K562 (cell line): ENCODE measurements at regions not wholly inside any gene's neighbourhood (a gene's known extent, or its start where the extent isn't known, plus 50 kb on each side); places are given as distances from the start of the nearest gene placed in this dataset.

Experiments
- ATAC-seq: fragments of 200-7000 bp; cut with Tn5 transposase; 3 replicates; pipeline ENCODE4 v1.9.1; 2020; ENCODE audit warnings: moderate library complexity
- BruUV-seq: library from RNA; stranded (reverse); fragments of 400-500 nt; replicated peaks from 2 replicates; lab custom pipeline; 2021; lab: Mats Ljungman, UMichigan
- CTCF ChIA-PET: fragments of 300-600 bp; formaldehyde crosslinking; extraction: SDS; loops from one replicate; lab custom pipeline; 2021; ENCODE audit warnings: low intra/inter-chr PET ratio; lab: Yijun Ruan, JAX
- POLR2A ChIA-PET: fragments of 300-600, 350-650 bp; sonication (Branson Sonifier 250); formaldehyde crosslinking; extraction: SDS; loops from one replicate; lab custom pipeline; 2021; ENCODE audit warnings: antibody characterized with exemption, inconsistent platforms; lab: Yijun Ruan, JAX
- DNase-seq, 4 experiments: peaks; one replicate each; pipeline versions ENCODE4 v3.0.0 to v3.0.0-alpha.2; 2011 to 2018; ENCODE audit warnings: low spot score in 3 of 4, mixed read lengths in 3 of 4; ENCODE audit errors: extremely low read depth in 1 of 4
- FAIRE-seq: peaks from 2 replicates; lab custom pipeline; 2011; peaks lifted over from hg19 to GRCh38; lab: Jason Lieb, UNC
- H2AFZ ChIP-seq: 2 replicates; pipeline ENCODE4 v1.6.0; 2011; ENCODE audit warnings: low read depth, low read length, control low read depth, inconsistent platforms
- H3K27ac ChIP-seq: fragments of 200-600 bp; 3 replicates; pipeline ENCODE4 v1.8.0; 2011; ENCODE audit warnings: low read depth, mild to moderate bottlenecking, control low read depth, inconsistent platforms, low read length, moderate library complexity, mixed read lengths; ENCODE audit errors: extremely low read depth
- H3K27me3 ChIP-seq, 2 experiments: fragments of 300-600 bp in 1 of 2; 2 replicates in 1 of 2; 3 replicates in 1 of 2; pipeline versions ENCODE4 v1.6.0 to v1.8.0; 2011; ENCODE audit warnings: inconsistent platforms in 2 of 2, low read length in 2 of 2, mild to moderate bottlenecking in 1 of 2, mixed read lengths in 1 of 2, moderate library complexity in 1 of 2; ENCODE audit not compliant: control insufficient read depth in 2 of 2, insufficient read depth in 2 of 2
- H3K36me3 ChIP-seq: fragments of 300-600 bp; 3 replicates; pipeline ENCODE4 v1.8.0; 2011; ENCODE audit warnings: mild to moderate bottlenecking, low read length, inconsistent platforms; ENCODE audit not compliant: control insufficient read depth, insufficient read depth
- H3K4me1 ChIP-seq, 2 experiments: fragments of 200-600 bp in 1 of 2; replicated peaks in 1 of 2; 2 replicates in 1 of 2; 3 replicates in 1 of 2; pipeline versions ENCODE4 v1.5.1 to v1.8.0; 2011; ENCODE audit warnings: inconsistent platforms in 2 of 2, low read length in 2 of 2, mild to moderate bottlenecking in 1 of 2, mixed read lengths in 1 of 2, moderate library complexity in 1 of 2; ENCODE audit not compliant: control insufficient read depth in 2 of 2, insufficient read depth in 2 of 2
- H3K4me2 ChIP-seq: 2 replicates; pipeline ENCODE4 v1.6.1; 2011; ENCODE audit warnings: low read length, control low read depth, inconsistent platforms, mixed read lengths; ENCODE audit not compliant: insufficient read depth
- H3K4me3 ChIP-seq: fragments of 200-600 bp; sonication (generic), shearing (Covaris generic); 2 replicates; pipeline ENCODE4 v1.5.1; 2016; ENCODE audit warnings: control low read depth, inconsistent platforms
- H3K79me2 ChIP-seq: fragments of 200-600 bp; 3 replicates; pipeline ENCODE4 v1.8.0; 2011; ENCODE audit warnings: low read length, inconsistent platforms; ENCODE audit not compliant: control insufficient read depth, insufficient read depth
- H3K9ac ChIP-seq, 2 experiments: 2 replicates each; pipeline versions ENCODE4 v1.6.0 to v1.6.1; 2011; ENCODE audit warnings: low read depth in 2 of 2, low read length in 2 of 2, control low read depth in 1 of 2, inconsistent platforms in 1 of 2, mild to moderate bottlenecking in 1 of 2, mixed read lengths in 1 of 2; ENCODE audit not compliant: insufficient read depth in 1 of 2
- H3K9me1 ChIP-seq: one replicate; pipeline ENCODE4 v1.6.0; 2011; ENCODE audit warnings: inconsistent platforms, mild to moderate bottlenecking, low read length, moderate library complexity; ENCODE audit not compliant: control insufficient read depth, insufficient read depth
- H3K9me3 ChIP-seq: replicated peaks from 2 replicates; pipeline ENCODE4 v1.5.1; 2011; ENCODE audit warnings: low read depth, low read length, inconsistent platforms; ENCODE audit not compliant: control insufficient read depth, insufficient read depth
- H4K20me1 ChIP-seq: replicated peaks from 2 replicates; pipeline ENCODE4 v1.6.1; 2011; ENCODE audit warnings: low read length, inconsistent platforms, mixed read lengths; ENCODE audit not compliant: control insufficient read depth, insufficient read depth
- GABPB2 ChIP-seq: fragments of 250-450 bp; sonication (Bioruptor Pico); conservative IDR thresholded peaks from 2 replicates; pipeline ENCODE4 v1.5.1; 2021; ENCODE audit warnings: mild to moderate bottlenecking
- GTF2A2 ChIP-seq: IDR thresholded peaks from 2 replicates; pipeline ENCODE4 v1.6.1; 2016; ENCODE audit warnings: mild to moderate bottlenecking, missing genetic modification characterization, missing compliant biosample characterization
- L3MBTL2 ChIP-seq: fragments of 450-650 bp; IDR thresholded peaks from 2 replicates; pipeline ENCODE4 v1.6.1; 2016; ENCODE audit warnings: mild to moderate bottlenecking, moderate library complexity
- NUFIP1 ChIP-seq: fragments of 450-650 bp; IDR thresholded peaks from 2 replicates; pipeline ENCODE4 v1.6.1; 2018; ENCODE audit not compliant: partially characterized antibody
- ZNF695 ChIP-seq: fragments of 450-650 bp; formaldehyde crosslinking; IDR thresholded peaks from 2 replicates; pipeline ENCODE4 v1.4.0; 2020; ENCODE audit warnings: mild to moderate bottlenecking, moderate library complexity
- WGBS: fragments of 100-300 bp; shearing (Covaris generic); methylation state at CpG from one replicate; pipeline ENCODE4 v1.1.6; 2016; ENCODE audit warnings: low coverage, mixed read lengths; ENCODE audit not compliant: insufficient coverage; ENCODE audit errors: missing lambda C conversion rate; 5-methylcytosine and 5-hydroxymethylcytosine counted together
- in situ Hi-C: fragments of 300-500 bp; cut with MboI; formaldehyde crosslinking; loops from 4 replicates; pipeline ENCODE4 v1.15.0; 2018; ENCODE audit warnings: inconsistent platforms, mixed read lengths
- intact Hi-C: fragments of 100-400 bp; cut with micrococcal nuclease; formaldehyde crosslinking; loops from 2 replicates; pipeline ENCODE4 v1.14.2; 2022

DNA sequence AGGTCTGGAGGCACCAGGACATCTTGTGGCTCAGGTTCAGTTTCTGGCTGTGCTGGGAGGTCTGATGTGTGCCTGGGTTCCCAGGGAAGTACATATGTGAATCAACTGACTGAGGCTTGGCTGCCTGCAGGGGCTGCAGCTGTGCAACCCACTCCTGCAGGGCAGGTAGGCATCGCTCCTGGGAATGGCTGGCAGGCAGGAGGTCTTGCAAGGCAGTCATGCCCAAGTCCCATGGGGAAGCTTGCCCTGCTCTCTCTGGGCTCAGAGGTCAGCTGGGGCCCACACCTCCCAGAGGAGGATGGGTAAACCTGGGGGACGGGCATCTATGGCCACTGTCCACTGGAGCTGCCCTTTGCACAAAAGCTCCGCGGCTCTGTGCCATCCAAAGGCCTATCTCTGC is 1141.8 kb downstream of the SLITRK1 start:
- in situ Hi-C loops (no loop called here), intact Hi-C loops (no loop called here)
- FAIRE-seq (no peak), ATAC-seq (no peak), DNase-seq (no peak)
- Histone ChIP-seq H2AFZ (no peak overlapping the region), H3K36me3 (no peaks in the 10 kb centered on the region), H3K27ac (no peak overlapping the region), H3K4me3 (no peak overlapping the region), H4K20me1 (no peaks in the 10 kb centered on the region), H3K4me2 (no peak overlapping the region), H3K27me3 (no peaks in the 10 kb centered on the region), H3K9ac (no peak overlapping the region), H3K4me1 (no peaks in the 10 kb centered on the region), H3K79me2 (no peaks in the 10 kb centered on the region), H3K9me1 (no peaks in the 10 kb centered on the region), H3K9me3 (no peaks in the 10 kb centered on the region)
- BruUV-seq, result no TSS peak
- POLR2A ChIA-PET, result no interaction called here
- 4% methylated on average over 4 of the region's 4 CpGs for WGBS
- CTCF ChIA-PET, result no interaction called here
- no peak for TF ChIP-seq GTF2A2 (tag)
- TF ChIP-seq ZNF695 (CRISPR knock-in tag), result no peak

DNA sequence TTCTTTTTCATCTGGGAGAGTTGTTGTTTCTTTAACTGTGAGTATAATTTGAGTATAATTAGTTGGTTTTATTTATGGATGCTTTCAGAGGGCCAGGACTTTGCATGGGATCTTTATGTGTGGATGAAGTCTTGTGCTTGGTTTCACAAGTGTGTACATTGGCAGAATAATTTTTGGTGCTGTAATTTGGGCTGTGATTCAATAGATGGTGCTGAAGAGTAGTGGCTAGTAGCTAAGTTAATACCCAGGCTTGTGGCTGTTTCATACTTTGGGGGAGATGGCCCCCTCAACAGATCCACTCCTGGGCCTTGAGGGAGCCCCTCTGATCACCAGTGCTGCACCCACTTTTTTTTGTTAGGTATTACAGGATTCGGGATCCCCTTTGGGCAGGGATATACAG is 1142.4 kb downstream of the SLITRK1 start:
- H3K79me2 ChIP-seq, result no peaks in the 10 kb centered on the region
- H4K20me1 ChIP-seq, result no peaks in the 10 kb centered on the region
- H3K9me3 ChIP-seq, result no peaks in the 10 kb centered on the region
- no peak overlapping the region for H3K9ac ChIP-seq
- H2AFZ ChIP-seq, result no peak overlapping the region
- POLR2A ChIA-PET, result no interaction called here
- in situ Hi-C loops, result no loop called here
- no peaks in the 10 kb centered on the region for H3K36me3 ChIP-seq
- H3K4me1 ChIP-seq, result no peaks in the 10 kb centered on the region
- no peak overlapping the region for H3K4me2 ChIP-seq
- TF ChIP-seq NUFIP1, result no peak
- TF ChIP-seq L3MBTL2, result no peak
- TF ChIP-seq GABPB2 (CRISPR knock-in tag), result no peak
- intact Hi-C loops, result no loop called here
- no TSS peak for BruUV-seq
- ATAC-seq, result no peak
- H3K4me3 ChIP-seq, result no peak overlapping the region
- no peak for DNase-seq
- no peak overlapping the region for H3K27ac ChIP-seq
- CTCF ChIA-PET, result no interaction called here
- H3K27me3 ChIP-seq, result no peaks in the 10 kb centered on the region
- H3K9me1 ChIP-seq, result no peaks in the 10 kb centered on the region
- WGBS, result 20% methylated on average over 1 of the region's 1 CpG
- no peak for FAIRE-seq
